ENCODE measurements at regions not wholly inside any gene's neighbourhood (a gene's known extent, or its start where the extent isn't known, plus 50 kb on each side); places are given as distances from the start of the nearest gene placed in this dataset.
"Not testable (repeated sequence)": the region's sequence is repeated elsewhere in the genome, so short reads cannot be mapped to it uniquely, and the experiment has no call there.

GRCh38 chr6:139757784-139758183, 383.3 kb upstream of the CITED2 start:
- DNase-seq (ENCODE audit: low read depth in 2 of 2), result no peak

GRCh38 chr6:139756381-139756780, 381.9 kb upstream of the CITED2 start:
- DNase-seq (ENCODE audit: low read depth in 2 of 2), result no peak

GRCh38 chr6:139754898-139755775, 380.7 kb upstream of the CITED2 start:
- DNase-seq (ENCODE audit: low read depth in 2 of 2), result no peak

- DNase-seq (ENCODE audit: low read depth in 2 of 2), result no peak
Measured at GRCh38 chr6:139753198-139753861, 378.9 kb upstream of the CITED2 start.

- no peak for DNase-seq (ENCODE audit: low read depth in 2 of 2)
Measured at GRCh38 chr6:139752086-139752485, 377.6 kb upstream of the CITED2 start.

GRCh38 chr6:139751179-139751578, 376.7 kb upstream of the CITED2 start:
- DNase-seq (ENCODE audit: low read depth in 2 of 2), result no peak

- no peak for DNase-seq (ENCODE audit: low read depth in 2 of 2)
Measured at GRCh38 chr6:139748353-139749146, 374.1 kb upstream of the CITED2 start.

GRCh38 chr6:139747154-139747553, 372.7 kb upstream of the CITED2 start:
- DNase-seq (ENCODE audit: low read depth in 2 of 2), result no peak

- DNase-seq (ENCODE audit: low read depth in 2 of 2), result no peak
Measured at GRCh38 chr6:139744891-139745290, 370.4 kb upstream of the CITED2 start.

- DNase-seq (ENCODE audit: low read depth in 2 of 2), result no peak
Measured at GRCh38 chr6:139743664-139744437, 369.4 kb upstream of the CITED2 start.

GRCh38 chr6:139742671-139743070, 368.2 kb upstream of the CITED2 start:
- no peak for DNase-seq (ENCODE audit: low read depth in 2 of 2)

- no peak for DNase-seq (ENCODE audit: low read depth in 2 of 2)
Measured at GRCh38 chr6:139738801-139739455, 364.5 kb upstream of the CITED2 start.

GRCh38 chr6:139736325-139736906, 362.0 kb upstream of the CITED2 start:
- DNase-seq (ENCODE audit: low read depth in 2 of 2), result no peak

- no peak for DNase-seq (ENCODE audit: low read depth in 2 of 2)
Measured at GRCh38 chr6:139732451-139732850, 358.0 kb upstream of the CITED2 start.

- DNase-seq (ENCODE audit: low read depth in 2 of 2), result no peak
Measured at GRCh38 chr6:139730340-139730974, 356.0 kb upstream of the CITED2 start.

GRCh38 chr6:139728876-139729427, 354.5 kb upstream of the CITED2 start:
- no peak for DNase-seq (ENCODE audit: low read depth in 2 of 2)

- not testable (repeated sequence) for DNase-seq (ENCODE audit: low read depth in 2 of 2)
Measured at GRCh38 chr6:139726272-139726671, 351.8 kb upstream of the CITED2 start.

- no peak for DNase-seq (ENCODE audit: low read depth in 2 of 2)
Measured at GRCh38 chr6:139722530-139722929, 348.1 kb upstream of the CITED2 start.

- no peak for DNase-seq (ENCODE audit: low read depth in 2 of 2)
Measured at GRCh38 chr6:139721954-139722353, 347.5 kb upstream of the CITED2 start.
